Mesodermal cell (in vitro differentiated cells): ENCODE measurements at regions not wholly inside any gene's neighbourhood (a gene's known extent, or its start where the extent isn't known, plus 50 kb on each side); places are given as distances from the start of the nearest gene placed in this dataset.
A peak's percentile ranks its signal among the peaks of the same experiment; 100 is the strongest.

ENCODE experiments used
- H3K27ac ChIP-seq: 2 replicates; pipeline ENCODE4 v1.7.0; 2013; ENCODE audit warnings: mild to moderate bottlenecking, low read depth, low read length, moderate library complexity; ENCODE audit not compliant: severe bottlenecking
- H3K36me3 ChIP-seq: 2 replicates; pipeline ENCODE4 v1.7.1; 2013; ENCODE audit warnings: mild to moderate bottlenecking, low read length, moderate library complexity; ENCODE audit not compliant: control insufficient read depth, insufficient read depth
- H3K4me1 ChIP-seq: one replicate; pipeline ENCODE4 v1.7.1; 2013; ENCODE audit warnings: mild to moderate bottlenecking, low read length; ENCODE audit not compliant: insufficient read depth, control insufficient read depth, poor library complexity, severe bottlenecking
- H3K4me3 ChIP-seq: 2 replicates; pipeline ENCODE4 v1.7.0; 2013; ENCODE audit warnings: low read length, control low read depth, mild to moderate bottlenecking; ENCODE audit not compliant: insufficient read depth, poor library complexity, severe bottlenecking; ENCODE audit errors: extremely low read depth
- H3K9me3 ChIP-seq: 2 replicates; pipeline ENCODE4 v1.7.1; 2013; ENCODE audit warnings: mild to moderate bottlenecking, low read length, moderate library complexity; ENCODE audit not compliant: control insufficient read depth
- WGBS, 2 experiments: methylation state at CpG; one replicate each; pipeline ENCODE4 v1.1.5; 2013; ENCODE audit warnings: missing lambda C conversion rate in 2 of 2; ENCODE audit not compliant: insufficient coverage in 2 of 2; 5-methylcytosine and 5-hydroxymethylcytosine counted together

- 73 to 75% methylated on average over 10 to 11 of the region's 11 CpGs for WGBS, 2 experiments
- no peaks in the 10 kb centered on the region for H3K36me3 ChIP-seq
- H3K27ac ChIP-seq, result peak overlapping the region; percentile 92
- H3K4me3 ChIP-seq, result no peak overlapping the region
- peaks cover 12% of the 10 kb centered on the region for H3K4me1 ChIP-seq
- peaks cover 4% of the 10 kb centered on the region for H3K9me3 ChIP-seq
These were observed 63.8 kb downstream of the RTP5 start for GRCh38 chr2:241933179-241933911.

DNA sequence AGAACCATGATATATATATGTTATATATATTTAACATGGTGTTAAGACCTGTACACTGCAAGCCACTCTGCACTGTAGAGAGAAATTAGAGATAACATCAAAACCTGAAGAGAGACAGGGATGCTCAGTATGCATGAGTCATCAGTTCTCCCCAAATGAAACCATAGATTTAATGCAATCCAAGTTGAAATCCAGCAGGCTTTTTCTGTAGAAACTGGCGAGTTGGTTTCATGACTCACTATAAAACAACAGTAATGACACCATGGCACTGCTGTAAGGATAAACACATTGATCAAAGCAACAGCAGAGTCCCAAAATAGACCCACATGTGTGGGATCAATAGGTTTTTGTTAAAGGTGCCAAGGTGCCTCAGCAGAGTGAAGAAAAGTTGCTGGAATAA is 65.8 kb downstream of the RTP5 start:
- H3K27ac ChIP-seq, result no peak overlapping the region
- H3K4me1 ChIP-seq, result peaks cover 12% of the 10 kb centered on the region
- no CpG with 5 or more reads among the region's 1 CpG for WGBS, 2 experiments
- H3K9me3 ChIP-seq, result peaks cover 8% of the 10 kb centered on the region
- no peaks in the 10 kb centered on the region for H3K36me3 ChIP-seq
- H3K4me3 ChIP-seq, result no peak overlapping the region

GRCh38 chr2:241935774-241936173 is 66.2 kb downstream of the RTP5 start:
- no peak overlapping the region for H3K4me3 ChIP-seq
- 93 to 98% methylated on average over 5 to 6 of the region's 6 CpGs for WGBS, 2 experiments
- H3K9me3 ChIP-seq, result peaks cover 11% of the 10 kb centered on the region
- no peak overlapping the region for H3K27ac ChIP-seq
- H3K4me1 ChIP-seq, result peaks cover 12% of the 10 kb centered on the region
- H3K36me3 ChIP-seq, result no peaks in the 10 kb centered on the region

- peaks cover 11% of the 10 kb centered on the region for H3K9me3 ChIP-seq
- 90 to 94% methylated on average over 34 to 54 of the region's 55 CpGs for WGBS, 2 experiments
- H3K36me3 ChIP-seq, result no peaks in the 10 kb centered on the region
- no peak overlapping the region for H3K4me3 ChIP-seq
- H3K4me1 ChIP-seq, result peaks cover 12% of the 10 kb centered on the region
- no peak overlapping the region for H3K27ac ChIP-seq
These were observed 67.1 kb downstream of the RTP5 start for GRCh38 chr2:241936457-241937133.

GRCh38 chr2:241937297-241937696 is 67.8 kb downstream of the RTP5 start:
- Histone ChIP-seq H3K4me1 (peaks cover 12% of the 10 kb centered on the region), H3K27ac (no peak overlapping the region), H3K36me3 (no peaks in the 10 kb centered on the region), H3K9me3 (peaks cover 11% of the 10 kb centered on the region), H3K4me3 (no peak overlapping the region)
- WGBS, 2 experiments, result 94 to 95% methylated on average over 8 to 9 of the region's 15 CpGs

DNA sequence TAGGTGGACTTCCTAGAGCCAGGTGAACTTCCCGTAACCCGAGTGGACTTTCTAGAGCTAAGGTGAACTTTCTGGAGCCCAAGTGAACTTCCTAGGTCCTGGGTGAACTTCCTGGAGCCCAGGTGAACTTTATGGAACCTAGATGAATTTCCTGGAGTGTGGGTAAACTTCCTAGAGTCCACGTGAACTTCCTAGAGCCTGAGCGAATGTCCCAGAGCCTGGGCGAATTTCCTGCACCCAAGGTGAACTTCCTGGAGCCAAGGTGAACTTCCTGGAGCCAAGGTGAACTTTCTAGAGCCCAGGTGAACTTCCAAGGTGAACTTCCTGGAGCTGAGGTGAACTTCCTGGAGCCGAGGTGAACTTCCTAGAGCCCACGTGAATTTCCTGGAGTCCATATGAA is 70.0 kb downstream of the RTP5 start:
- WGBS, 2 experiments, result 88 to 89% methylated on average over 7 of the region's 7 CpGs
- H3K4me3 ChIP-seq, result no peak overlapping the region
- no peaks in the 10 kb centered on the region for H3K36me3 ChIP-seq
- H3K4me1 ChIP-seq, result no peaks in the 10 kb centered on the region
- peaks cover 11% of the 10 kb centered on the region for H3K9me3 ChIP-seq
- H3K27ac ChIP-seq, result no peak overlapping the region

DNA sequence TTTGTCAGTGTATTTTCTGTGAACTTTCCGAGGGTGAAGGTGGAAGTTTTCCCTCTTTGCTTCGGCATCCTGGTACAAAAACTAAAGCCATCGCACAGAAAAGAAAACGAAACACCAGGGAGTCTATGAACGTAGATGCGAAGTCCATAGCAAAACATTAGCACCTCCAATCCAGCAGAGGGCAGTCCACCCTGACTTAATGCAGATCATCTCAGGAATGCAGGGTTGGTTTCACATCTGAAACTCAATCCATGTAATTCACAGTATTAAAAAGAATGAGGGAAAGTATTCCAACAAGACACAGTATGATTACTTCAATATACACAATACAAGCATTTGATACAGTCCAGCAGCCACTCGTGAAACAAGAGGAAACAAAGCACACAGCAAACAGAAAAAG is 70.8 kb downstream of the RTP5 start:
- Histone ChIP-seq H3K27ac (no peak overlapping the region), H3K9me3 (peaks cover 11% of the 10 kb centered on the region), H3K4me1 (no peaks in the 10 kb centered on the region), H3K36me3 (no peaks in the 10 kb centered on the region), H3K4me3 (no peak overlapping the region)
- WGBS, 2 experiments, result 80 to 96% methylated on average over 2 to 6 of the region's 7 CpGs

GRCh38 chr2:241941691-241942301 is 72.3 kb downstream of the RTP5 start:
- no peaks in the 10 kb centered on the region for H3K36me3 ChIP-seq
- H3K9me3 ChIP-seq, result peaks cover 7% of the 10 kb centered on the region
- H3K27ac ChIP-seq, result no peak overlapping the region
- no peak overlapping the region for H3K4me3 ChIP-seq
- WGBS, 2 experiments, result 90 to 93% methylated on average over 12 to 13 of the region's 17 CpGs
- no peaks in the 10 kb centered on the region for H3K4me1 ChIP-seq

- Histone ChIP-seq H3K9me3 (peaks cover 7% of the 10 kb centered on the region), H3K4me3 (no peak overlapping the region), H3K36me3 (no peaks in the 10 kb centered on the region), H3K27ac (no peak overlapping the region), H3K4me1 (no peaks in the 10 kb centered on the region)
- WGBS, 2 experiments, result 89 to 95% methylated on average over 17 to 18 of the region's 19 CpGs
These were observed 73.1 kb downstream of the RTP5 start for GRCh38 chr2:241942416-241943208.

DNA sequence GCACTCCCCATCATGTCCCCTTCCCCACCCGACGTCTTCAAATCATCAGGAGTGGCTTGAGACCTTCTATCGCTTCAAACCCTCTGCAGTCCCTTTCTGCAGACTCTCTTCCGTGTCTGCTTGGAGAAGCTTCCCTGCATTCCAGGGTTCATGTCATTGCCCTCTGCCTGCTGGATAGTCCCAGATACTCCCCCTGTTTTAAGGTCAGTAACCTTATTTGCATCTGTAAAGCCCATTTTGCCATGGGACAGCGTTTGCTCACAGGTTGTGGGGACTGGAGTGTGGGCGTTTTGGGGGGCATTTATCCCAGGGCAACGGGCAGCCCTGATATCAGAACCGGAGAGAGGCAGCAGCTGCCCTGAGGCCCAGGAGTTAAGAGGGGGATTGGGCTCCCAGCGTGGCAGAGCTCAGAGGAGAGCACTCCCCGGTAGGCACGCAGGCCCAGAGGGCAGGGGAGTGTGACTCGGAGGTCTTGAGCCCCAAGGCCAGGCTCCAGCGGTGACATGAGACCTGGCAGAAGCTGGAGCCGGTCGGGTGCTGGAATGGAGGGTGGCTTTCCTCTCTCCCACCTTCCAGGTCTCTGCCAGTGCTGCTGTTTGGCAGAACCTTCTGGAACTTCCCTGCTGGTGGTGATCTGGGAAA is 73.8 kb downstream of the RTP5 start:
- H3K36me3 ChIP-seq, result no peaks in the 10 kb centered on the region
- no peaks in the 10 kb centered on the region for H3K4me1 ChIP-seq
- no peak overlapping the region for H3K4me3 ChIP-seq
- WGBS, 2 experiments, result 76% methylated on average over 12 to 13 of the region's 15 CpGs
- H3K9me3 ChIP-seq, result peaks cover 7% of the 10 kb centered on the region
- no peak overlapping the region for H3K27ac ChIP-seq
